Hematopoietic multipotent progenitor cell treated with erythropoietin and hydrocortisone succinate and interleukin-3 and kit ligand, for 4 days (in vitro differentiated cells): ENCODE measurements at regions not wholly inside any gene's neighbourhood (a gene's known extent, or its start where the extent isn't known, plus 50 kb on each side); places are given as distances from the start of the nearest gene placed in this dataset.

ENCODE experiments used
- DNase-seq: peaks from one replicate; pipeline ENCODE4 v3.0.0-alpha.2; 2015

DNA sequence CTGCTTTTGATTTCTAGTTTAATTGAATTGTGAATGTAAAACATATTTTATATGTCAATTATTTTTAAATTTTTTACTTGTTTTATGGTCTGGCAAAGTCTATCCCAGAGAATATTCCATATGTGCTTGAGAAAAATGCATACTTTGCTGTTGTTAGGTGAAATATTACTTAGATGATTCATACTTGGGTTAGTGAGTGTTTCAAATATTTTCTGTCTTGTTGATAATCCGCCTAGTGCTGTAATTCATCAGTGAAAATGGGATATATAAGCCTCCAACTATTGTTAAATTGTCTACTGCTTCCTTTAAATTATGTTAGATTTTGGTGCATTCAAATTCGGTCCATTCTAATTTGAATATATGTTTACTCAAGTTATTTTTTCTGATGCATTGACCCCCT is 395.5 kb downstream of the LRFN5 start:
- DNase-seq, result no peak

- DNase-seq, result no peak
Observed at GRCh38 chr14:42001431-42001830, 394.8 kb downstream of the LRFN5 start.

DNA sequence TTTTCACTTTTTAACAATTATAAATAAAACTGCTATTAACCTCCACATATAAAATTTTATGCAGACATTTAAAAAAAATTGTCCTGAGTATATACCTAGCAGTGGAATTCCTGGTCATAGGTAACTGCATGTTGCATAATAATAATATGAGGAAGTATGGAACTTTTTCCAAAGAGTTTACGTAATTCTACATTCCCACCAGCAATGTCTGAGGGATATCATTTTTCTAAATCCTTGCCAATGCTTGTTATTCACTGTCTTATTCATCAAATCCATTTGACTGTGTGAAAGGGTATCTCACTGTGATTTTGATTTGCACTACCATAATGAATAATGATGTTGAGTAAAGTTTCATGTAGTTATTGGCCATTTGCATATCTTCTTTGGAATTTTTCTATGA is 393.8 kb downstream of the LRFN5 start:
- DNase-seq, result no peak

- DNase-seq, result no peak
Observed at GRCh38 chr14:41993687-41994086, 387.0 kb downstream of the LRFN5 start.

DNA sequence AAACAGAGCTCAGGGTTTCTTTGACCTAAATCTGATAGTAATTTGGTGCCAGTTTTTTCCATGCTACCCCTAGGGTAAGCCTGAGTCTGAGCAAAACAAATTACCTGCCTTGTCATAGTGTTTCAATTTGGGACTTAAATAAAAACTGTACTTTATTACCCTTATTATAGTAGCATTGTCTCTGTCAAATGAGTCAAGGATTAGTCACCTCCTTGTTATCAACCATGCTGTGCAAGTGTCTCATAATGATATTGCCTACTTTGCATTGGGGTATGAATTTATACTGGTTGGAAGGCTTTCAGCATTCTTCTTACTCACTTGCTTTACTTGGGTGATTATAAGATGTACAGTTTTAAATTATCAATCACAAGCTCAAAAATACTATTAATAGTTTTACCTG is 380.0 kb downstream of the LRFN5 start:
- DNase-seq, result no peak

- no peak for DNase-seq
Observed at GRCh38 chr14:41986083-41986645, 379.5 kb downstream of the LRFN5 start.

GRCh38 chr14:41973178-41973577 is 366.5 kb downstream of the LRFN5 start:
- peak; percentile 41 for DNase-seq

DNA sequence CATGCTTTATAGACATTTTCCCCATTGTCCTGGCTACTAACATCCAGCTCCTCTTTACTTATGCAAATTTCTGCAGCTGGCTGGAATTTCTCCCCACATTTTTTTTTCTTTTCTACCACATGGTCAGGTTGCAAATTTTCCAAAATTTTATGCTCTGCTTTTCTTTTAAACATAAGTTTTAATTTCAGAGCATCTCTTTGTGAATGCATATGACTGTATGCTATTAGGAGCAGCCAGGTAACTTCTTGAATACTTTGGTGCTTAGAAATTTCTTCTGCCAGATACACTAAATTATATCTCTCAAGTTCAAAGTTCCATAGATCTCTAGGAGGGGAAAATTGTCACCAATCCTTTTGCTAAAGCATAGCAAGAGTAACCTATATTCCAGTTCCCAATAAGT is 365.9 kb downstream of the LRFN5 start:
- no peak for DNase-seq

DNA sequence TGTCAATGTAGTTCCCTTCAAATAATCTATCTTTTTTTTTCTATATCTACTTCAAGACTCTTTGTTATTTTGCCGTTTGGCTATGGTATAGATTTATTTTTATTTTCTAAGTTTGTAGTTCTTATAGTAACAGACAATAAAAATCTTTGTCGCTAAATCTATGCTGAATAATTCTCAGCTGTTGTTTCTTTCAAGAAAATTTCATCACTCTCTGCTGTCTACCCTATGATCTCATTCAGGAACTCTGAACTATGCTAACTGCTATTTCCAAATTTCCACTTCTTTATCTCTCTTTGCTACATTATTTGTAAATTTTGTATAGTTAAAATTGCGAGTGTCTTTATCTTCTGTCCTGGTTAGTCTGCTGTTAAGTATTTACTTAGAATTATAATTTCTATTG is 353.6 kb downstream of the LRFN5 start:
- no peak for DNase-seq

DNA sequence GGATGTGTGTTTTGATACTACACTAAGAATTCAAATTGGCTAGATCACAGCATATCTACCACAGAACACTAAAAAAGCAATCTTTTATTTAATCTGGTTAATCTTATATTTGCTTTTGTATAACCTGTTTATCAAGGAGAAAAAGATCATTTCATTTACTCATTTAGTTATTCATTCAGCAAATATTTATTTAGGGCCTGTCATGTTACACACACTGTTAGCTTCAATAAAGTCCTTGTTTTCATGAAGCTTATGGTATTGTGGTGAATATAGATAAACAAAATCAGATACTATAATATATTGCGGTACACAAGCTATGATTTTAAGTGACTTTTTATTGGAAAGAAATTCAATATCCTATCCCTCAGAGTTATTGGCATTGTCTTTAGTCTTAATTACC is 350.8 kb downstream of the LRFN5 start:
- DNase-seq, result no peak
